ENCODE measurements at regions not wholly inside any gene's neighbourhood (a gene's known extent, or its start where the extent isn't known, plus 50 kb on each side); places are given as distances from the start of the nearest gene placed in this dataset.

DNA sequence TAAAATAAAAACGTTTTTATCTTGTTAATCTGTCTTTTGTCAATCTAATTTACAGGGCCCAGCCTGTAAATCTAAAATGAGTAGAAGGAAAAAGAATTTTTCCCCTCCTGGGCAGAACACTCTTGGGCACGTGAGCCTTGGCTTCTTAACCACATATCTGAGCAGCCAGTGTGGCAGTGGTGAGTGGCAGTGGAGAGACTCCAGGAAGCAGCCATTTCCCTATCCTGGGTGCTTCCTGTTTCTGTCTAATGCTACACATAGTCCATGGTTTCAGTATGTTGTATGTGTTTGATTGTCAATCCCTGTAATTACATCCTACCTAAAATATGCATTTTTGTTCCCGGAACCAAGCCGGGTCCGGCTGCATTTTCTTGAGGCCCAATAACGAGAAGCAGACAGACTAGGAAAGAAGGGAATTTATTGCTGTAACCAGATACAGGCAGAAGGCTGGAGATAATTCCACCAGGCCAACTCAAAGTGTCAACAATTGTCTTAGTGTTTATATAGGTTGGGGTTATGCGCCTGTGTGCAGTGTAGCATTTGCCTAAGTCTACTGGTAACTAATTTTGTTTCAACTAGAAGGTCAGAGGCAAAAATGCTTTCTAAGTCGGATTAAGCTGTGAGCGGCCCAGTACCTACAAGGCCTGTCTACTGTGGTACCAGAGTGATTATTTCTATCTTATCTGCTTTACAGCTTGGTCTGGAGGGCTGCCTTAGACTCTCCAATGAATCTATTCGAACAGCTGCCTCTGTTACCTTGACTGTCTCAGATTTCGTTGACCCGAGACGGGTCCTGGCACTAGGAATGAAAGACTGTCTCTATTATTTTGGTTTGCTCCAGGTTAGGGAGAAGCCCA lies 82.4 kb upstream of the RESF1 start:
- H3K9me3 Mint-ChIP-seq, result peaks cover 11% of the 10 kb centered on the region
- ChIA-PET CTCF (interaction anchor here (0.7 kb wide), 1 partner anchor 744 kb away, joined by 3 read pairs; no protein-coding TSS in a partner anchor), POLR2A (interaction anchor here (0.6 kb wide), 1 partner anchor 530 kb away, joined by 5 read pairs; no protein-coding TSS in a partner anchor)
- peak overlapping the region; percentile 46 for H3K27ac Mint-ChIP-seq
- peaks cover 37% of the 10 kb centered on the region for H3K4me1 Mint-ChIP-seq
- ATAC-seq (no peak), DNase-seq (ENCODE audit: low spot score) (no peak)
- TF ChIP-seq AR (CRISPR knock-in tag; IDR thresholded peaks at IDR 0.05), result no peak
- TF ChIP-seq ZNF121 (CRISPR knock-in tag; IDR thresholded peaks at IDR 0.05), result no peak
- no peak overlapping the region for H3K4me3 Mint-ChIP-seq
- peaks cover 15% of the 10 kb centered on the region for H3K36me3 Mint-ChIP-seq
- H3K27me3 Mint-ChIP-seq (ENCODE audit: low read depth), result peaks cover 5% of the 10 kb centered on the region; the same call in 1 of the 2 replicates

DNA sequence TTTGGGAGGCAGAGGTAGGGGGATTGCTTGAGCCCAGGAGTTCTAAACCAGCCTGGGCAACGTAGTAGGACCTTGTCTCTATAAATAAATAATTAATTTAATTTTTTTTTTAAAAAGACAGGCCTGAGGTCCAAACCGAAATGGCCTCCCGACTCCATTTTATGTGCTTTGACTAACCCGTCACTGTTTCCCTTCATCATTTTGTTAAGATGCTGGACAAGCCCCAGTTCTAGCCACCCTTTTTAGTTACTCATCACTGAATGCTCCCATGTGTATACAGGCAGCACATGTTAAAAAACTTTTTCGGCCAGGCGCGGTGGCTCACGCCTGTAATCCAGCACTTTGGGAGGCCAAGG lies 83.6 kb upstream of the RESF1 start:
- Mint-ChIP-seq H3K9me3 (peaks cover 17% of the 10 kb centered on the region), H3K27ac (peak overlapping the region; percentile 33), H3K4me1 (peaks cover 37% of the 10 kb centered on the region), H3K27me3 (ENCODE audit: low read depth) (peaks cover 5% of the 10 kb centered on the region; the same call in 1 of the 2 replicates), H3K4me3 (no peak overlapping the region), H3K36me3 (peaks cover 23% of the 10 kb centered on the region)
- DNase-seq (ENCODE audit: low spot score) (no peak), ATAC-seq (no peak)
- ChIA-PET POLR2A (no interaction called here), CTCF (no interaction called here)
- TF ChIP-seq ZNF396 (CRISPR knock-in tag; IDR thresholded peaks at IDR 0.05; ENCODE audit: borderline replicate concordance), result no peak
- TF ChIP-seq KAT7 (CRISPR knock-in tag; IDR thresholded peaks at IDR 0.05; ENCODE audit: borderline replicate concordance), result no peak
- TF ChIP-seq, protein P1, sequence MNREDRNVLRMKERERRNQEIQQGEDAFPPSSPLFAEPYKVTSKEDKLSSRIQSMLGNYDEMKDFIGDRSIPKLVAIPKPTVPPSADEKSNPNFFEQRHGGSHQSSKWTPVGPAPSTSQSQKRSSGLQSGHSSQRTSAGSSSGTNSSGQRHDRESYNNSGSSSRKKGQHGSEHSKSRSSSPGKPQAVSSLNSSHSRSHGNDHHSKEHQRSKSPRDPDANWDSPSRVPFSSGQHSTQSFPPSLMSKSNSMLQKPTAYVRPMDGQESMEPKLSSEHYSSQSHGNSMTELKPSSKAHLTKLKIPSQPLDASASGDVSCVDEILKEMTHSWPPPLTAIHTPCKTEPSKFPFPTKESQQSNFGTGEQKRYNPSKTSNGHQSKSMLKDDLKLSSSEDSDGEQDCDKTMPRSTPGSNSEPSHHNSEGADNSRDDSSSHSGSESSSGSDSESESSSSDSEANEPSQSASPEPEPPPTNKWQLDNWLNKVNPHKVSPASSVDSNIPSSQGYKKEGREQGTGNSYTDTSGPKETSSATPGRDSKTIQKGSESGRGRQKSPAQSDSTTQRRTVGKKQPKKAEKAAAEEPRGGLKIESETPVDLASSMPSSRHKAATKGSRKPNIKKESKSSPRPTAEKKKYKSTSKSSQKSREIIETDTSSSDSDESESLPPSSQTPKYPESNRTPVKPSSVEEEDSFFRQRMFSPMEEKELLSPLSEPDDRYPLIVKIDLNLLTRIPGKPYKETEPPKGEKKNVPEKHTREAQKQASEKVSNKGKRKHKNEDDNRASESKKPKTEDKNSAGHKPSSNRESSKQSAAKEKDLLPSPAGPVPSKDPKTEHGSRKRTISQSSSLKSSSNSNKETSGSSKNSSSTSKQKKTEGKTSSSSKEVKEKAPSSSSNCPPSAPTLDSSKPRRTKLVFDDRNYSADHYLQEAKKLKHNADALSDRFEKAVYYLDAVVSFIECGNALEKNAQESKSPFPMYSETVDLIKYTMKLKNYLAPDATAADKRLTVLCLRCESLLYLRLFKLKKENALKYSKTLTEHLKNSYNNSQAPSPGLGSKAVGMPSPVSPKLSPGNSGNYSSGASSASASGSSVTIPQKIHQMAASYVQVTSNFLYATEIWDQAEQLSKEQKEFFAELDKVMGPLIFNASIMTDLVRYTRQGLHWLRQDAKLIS (CRISPR knock-in tag; IDR thresholded peaks at IDR 0.05; ENCODE audit: borderline replicate concordance), result no peak
- no peak for TF ChIP-seq ELF4 (CRISPR knock-in tag; IDR thresholded peaks at IDR 0.05; ENCODE audit: low read depth)
- TF ChIP-seq, protein P2, sequence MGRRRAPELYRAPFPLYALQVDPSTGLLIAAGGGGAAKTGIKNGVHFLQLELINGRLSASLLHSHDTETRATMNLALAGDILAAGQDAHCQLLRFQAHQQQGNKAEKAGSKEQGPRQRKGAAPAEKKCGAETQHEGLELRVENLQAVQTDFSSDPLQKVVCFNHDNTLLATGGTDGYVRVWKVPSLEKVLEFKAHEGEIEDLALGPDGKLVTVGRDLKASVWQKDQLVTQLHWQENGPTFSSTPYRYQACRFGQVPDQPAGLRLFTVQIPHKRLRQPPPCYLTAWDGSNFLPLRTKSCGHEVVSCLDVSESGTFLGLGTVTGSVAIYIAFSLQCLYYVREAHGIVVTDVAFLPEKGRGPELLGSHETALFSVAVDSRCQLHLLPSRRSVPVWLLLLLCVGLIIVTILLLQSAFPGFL (CRISPR knock-in tag; IDR thresholded peaks at IDR 0.05; ENCODE audit: borderline replicate concordance), result no peak
- TF ChIP-seq, protein P3, sequence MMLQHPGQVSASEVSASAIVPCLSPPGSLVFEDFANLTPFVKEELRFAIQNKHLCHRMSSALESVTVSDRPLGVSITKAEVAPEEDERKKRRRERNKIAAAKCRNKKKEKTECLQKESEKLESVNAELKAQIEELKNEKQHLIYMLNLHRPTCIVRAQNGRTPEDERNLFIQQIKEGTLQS (CRISPR knock-in tag; conservative IDR thresholded peaks at IDR 0.05), result no peak
- TF ChIP-seq HMGXB4 (CRISPR knock-in tag; IDR thresholded peaks at IDR 0.05), result no peak
- no peak for TF ChIP-seq ETV6 (CRISPR knock-in tag; IDR thresholded peaks at IDR 0.05)
- TF ChIP-seq NR2C2 (CRISPR knock-in tag; IDR thresholded peaks at IDR 0.05), result no peak
- TF ChIP-seq, protein P4, sequence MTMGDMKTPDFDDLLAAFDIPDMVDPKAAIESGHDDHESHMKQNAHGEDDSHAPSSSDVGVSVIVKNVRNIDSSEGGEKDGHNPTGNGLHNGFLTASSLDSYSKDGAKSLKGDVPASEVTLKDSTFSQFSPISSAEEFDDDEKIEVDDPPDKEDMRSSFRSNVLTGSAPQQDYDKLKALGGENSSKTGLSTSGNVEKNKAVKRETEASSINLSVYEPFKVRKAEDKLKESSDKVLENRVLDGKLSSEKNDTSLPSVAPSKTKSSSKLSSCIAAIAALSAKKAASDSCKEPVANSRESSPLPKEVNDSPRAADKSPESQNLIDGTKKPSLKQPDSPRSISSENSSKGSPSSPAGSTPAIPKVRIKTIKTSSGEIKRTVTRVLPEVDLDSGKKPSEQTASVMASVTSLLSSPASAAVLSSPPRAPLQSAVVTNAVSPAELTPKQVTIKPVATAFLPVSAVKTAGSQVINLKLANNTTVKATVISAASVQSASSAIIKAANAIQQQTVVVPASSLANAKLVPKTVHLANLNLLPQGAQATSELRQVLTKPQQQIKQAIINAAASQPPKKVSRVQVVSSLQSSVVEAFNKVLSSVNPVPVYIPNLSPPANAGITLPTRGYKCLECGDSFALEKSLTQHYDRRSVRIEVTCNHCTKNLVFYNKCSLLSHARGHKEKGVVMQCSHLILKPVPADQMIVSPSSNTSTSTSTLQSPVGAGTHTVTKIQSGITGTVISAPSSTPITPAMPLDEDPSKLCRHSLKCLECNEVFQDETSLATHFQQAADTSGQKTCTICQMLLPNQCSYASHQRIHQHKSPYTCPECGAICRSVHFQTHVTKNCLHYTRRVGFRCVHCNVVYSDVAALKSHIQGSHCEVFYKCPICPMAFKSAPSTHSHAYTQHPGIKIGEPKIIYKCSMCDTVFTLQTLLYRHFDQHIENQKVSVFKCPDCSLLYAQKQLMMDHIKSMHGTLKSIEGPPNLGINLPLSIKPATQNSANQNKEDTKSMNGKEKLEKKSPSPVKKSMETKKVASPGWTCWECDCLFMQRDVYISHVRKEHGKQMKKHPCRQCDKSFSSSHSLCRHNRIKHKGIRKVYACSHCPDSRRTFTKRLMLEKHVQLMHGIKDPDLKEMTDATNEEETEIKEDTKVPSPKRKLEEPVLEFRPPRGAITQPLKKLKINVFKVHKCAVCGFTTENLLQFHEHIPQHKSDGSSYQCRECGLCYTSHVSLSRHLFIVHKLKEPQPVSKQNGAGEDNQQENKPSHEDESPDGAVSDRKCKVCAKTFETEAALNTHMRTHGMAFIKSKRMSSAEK (CRISPR knock-in tag; IDR thresholded peaks at IDR 0.05; ENCODE audit: borderline replicate concordance), result no peak
- no peak for TF ChIP-seq MAX (CRISPR knock-in tag; IDR thresholded peaks at IDR 0.05)
- TF ChIP-seq ERG (CRISPR knock-in tag; IDR thresholded peaks at IDR 0.05), result no peak
- TF ChIP-seq E2F4 (CRISPR knock-in tag; IDR thresholded peaks at IDR 0.05; ENCODE audit: borderline replicate concordance, low read depth), result no peak

Measured in WTC11 (cell line).